Fibroblast of peridontal ligament (primary cell): ENCODE measurements at regions not wholly inside any gene's neighbourhood (a gene's known extent, or its start where the extent isn't known, plus 50 kb on each side); places are given as distances from the start of the nearest gene placed in this dataset.

ENCODE experiments used
- DNase-seq: peaks from one replicate; pipeline ENCODE4 v3.0.0-alpha.2; 2010; ENCODE audit errors: extremely low read depth

GRCh38 chr9:99436616-99437015 is 214.5 kb downstream of the SEC61B start:
- DNase-seq, result no peak

- DNase-seq, result no peak
Observed at GRCh38 chr9:99437145-99437544, 215.1 kb downstream of the SEC61B start.

GRCh38 chr9:99438596-99438995 is 216.5 kb downstream of the SEC61B start:
- DNase-seq, result no peak

- DNase-seq, result no peak
Observed at GRCh38 chr9:99441829-99442228, 219.7 kb downstream of the SEC61B start.

- peak; percentile 86 for DNase-seq
Observed at GRCh38 chr9:99445371-99445891, 223.3 kb downstream of the SEC61B start.

- DNase-seq, result no peak
Observed at GRCh38 chr9:99445920-99446319, 223.8 kb downstream of the SEC61B start.

GRCh38 chr9:99447951-99448350 is 225.9 kb downstream of the SEC61B start:
- DNase-seq, result no peak

- no peak for DNase-seq
Observed at GRCh38 chr9:99449726-99450125, 227.6 kb downstream of the SEC61B start.

GRCh38 chr9:99451112-99451606 is 229.1 kb downstream of the SEC61B start:
- DNase-seq, result no peak

GRCh38 chr9:99457406-99457805 is 235.3 kb downstream of the SEC61B start:
- no peak for DNase-seq

GRCh38 chr9:99457981-99458380 is 235.9 kb downstream of the SEC61B start:
- no peak for DNase-seq

GRCh38 chr9:99459919-99460318 is 237.8 kb downstream of the SEC61B start:
- DNase-seq, result no peak

- DNase-seq, result no peak
Observed at GRCh38 chr9:99463131-99463530, 241.0 kb downstream of the SEC61B start.

- no peak for DNase-seq
Observed at GRCh38 chr9:99464568-99464967, 242.5 kb downstream of the SEC61B start.

GRCh38 chr9:99465231-99465907 is 243.3 kb downstream of the SEC61B start:
- DNase-seq, result peak; percentile 81

GRCh38 chr9:99466104-99466503 is 244.0 kb downstream of the SEC61B start:
- no peak for DNase-seq

- no peak for DNase-seq
Observed at GRCh38 chr9:99466781-99467180, 244.7 kb downstream of the SEC61B start.

GRCh38 chr9:99471033-99471432 is 249.0 kb downstream of the SEC61B start:
- no peak for DNase-seq

- DNase-seq, result no peak
Observed at GRCh38 chr9:99472240-99472915, 250.3 kb downstream of the SEC61B start.

- DNase-seq, result no peak
Observed at GRCh38 chr9:99472916-99473245, 250.8 kb downstream of the SEC61B start.

GRCh38 chr9:99474186-99474585 is 252.1 kb downstream of the SEC61B start:
- DNase-seq, result peak; percentile 78

- DNase-seq, result peak; percentile 23
Observed at GRCh38 chr9:99475401-99476065, 253.5 kb downstream of the SEC61B start.
